SK-N-SH treated with all-trans-retinoic acid at 6 μM for 48 hours (cell line): ENCODE measurements at regions not wholly inside any gene's neighbourhood (a gene's known extent, or its start where the extent isn't known, plus 50 kb on each side); places are given as distances from the start of the nearest gene placed in this dataset.

Experiments used
- ARNTL ChIP-seq: fragments of 450-650 bp; formaldehyde crosslinking; IDR thresholded peaks from 2 replicates; pipeline ENCODE4 v1.5.0; 2020; ENCODE audit warnings: low read depth, mild to moderate bottlenecking, moderate library complexity, borderline replicate concordance
- CSDC2 ChIP-seq: fragments of 250-450 bp; sonication (Bioruptor Pico); IDR thresholded peaks from 2 replicates; pipeline ENCODE4 v1.5.0; 2020; ENCODE audit warnings: mild to moderate bottlenecking, moderate library complexity
- OSR1 ChIP-seq: fragments of 250-450 bp; sonication (Bioruptor Pico); IDR thresholded peaks from 2 replicates; pipeline ENCODE4 v1.8.0; 2022; ENCODE audit warnings: moderate library complexity, mild to moderate bottlenecking, inconsistent platforms
- RARB ChIP-seq: fragments of 250-450 bp; sonication (Bioruptor Pico); IDR thresholded peaks from 2 replicates; pipeline ENCODE4 v1.8.0; 2021; ENCODE audit warnings: mild to moderate bottlenecking, moderate library complexity
- SNAI2 ChIP-seq: fragments of 250-450 bp; sonication (Bioruptor Pico); IDR thresholded peaks from 2 replicates; pipeline ENCODE4 v1.5.0; 2020; ENCODE audit warnings: mild to moderate bottlenecking, moderate library complexity
- TCF4 ChIP-seq: fragments of 250-450 bp; sonication (Bioruptor Pico); IDR thresholded peaks from 2 replicates; pipeline ENCODE4 v1.8.0; 2021; ENCODE audit warnings: mild to moderate bottlenecking, moderate library complexity, borderline replicate concordance
- TF ChIP-seq, protein P1 (sequence below): fragments of 250-450 bp; sonication (Bioruptor Pico); IDR thresholded peaks from 2 replicates; pipeline ENCODE4 v1.8.0; 2020; ENCODE audit warnings: mild to moderate bottlenecking, moderate library complexity, borderline replicate concordance

- TF ChIP-seq OSR1 (CRISPR knock-in tag) (no peak), RARB (CRISPR knock-in tag) (no peak), CSDC2 (no peak), TCF4 (CRISPR knock-in tag) (no peak), SNAI2 (CRISPR knock-in tag) (no peak), ARNTL (CRISPR knock-in tag) (no peak)
- TF ChIP-seq, protein P1, sequence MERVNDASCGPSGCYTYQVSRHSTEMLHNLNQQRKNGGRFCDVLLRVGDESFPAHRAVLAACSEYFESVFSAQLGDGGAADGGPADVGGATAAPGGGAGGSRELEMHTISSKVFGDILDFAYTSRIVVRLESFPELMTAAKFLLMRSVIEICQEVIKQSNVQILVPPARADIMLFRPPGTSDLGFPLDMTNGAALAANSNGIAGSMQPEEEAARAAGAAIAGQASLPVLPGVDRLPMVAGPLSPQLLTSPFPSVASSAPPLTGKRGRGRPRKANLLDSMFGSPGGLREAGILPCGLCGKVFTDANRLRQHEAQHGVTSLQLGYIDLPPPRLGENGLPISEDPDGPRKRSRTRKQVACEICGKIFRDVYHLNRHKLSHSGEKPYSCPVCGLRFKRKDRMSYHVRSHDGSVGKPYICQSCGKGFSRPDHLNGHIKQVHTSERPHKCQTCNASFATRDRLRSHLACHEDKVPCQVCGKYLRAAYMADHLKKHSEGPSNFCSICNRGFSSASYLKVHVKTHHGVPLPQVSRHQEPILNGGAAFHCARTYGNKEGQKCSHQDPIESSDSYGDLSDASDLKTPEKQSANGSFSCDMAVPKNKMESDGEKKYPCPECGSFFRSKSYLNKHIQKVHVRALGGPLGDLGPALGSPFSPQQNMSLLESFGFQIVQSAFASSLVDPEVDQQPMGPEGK (CRISPR knock-in tag): no peak
These were observed 103.0 kb upstream of the SFSWAP start for GRCh38 chr12:131607658-131608447.
